ENCODE measurements at regions not wholly inside any gene's neighbourhood (a gene's known extent, or its start where the extent isn't known, plus 50 kb on each side); places are given as distances from the start of the nearest gene placed in this dataset.

DNA sequence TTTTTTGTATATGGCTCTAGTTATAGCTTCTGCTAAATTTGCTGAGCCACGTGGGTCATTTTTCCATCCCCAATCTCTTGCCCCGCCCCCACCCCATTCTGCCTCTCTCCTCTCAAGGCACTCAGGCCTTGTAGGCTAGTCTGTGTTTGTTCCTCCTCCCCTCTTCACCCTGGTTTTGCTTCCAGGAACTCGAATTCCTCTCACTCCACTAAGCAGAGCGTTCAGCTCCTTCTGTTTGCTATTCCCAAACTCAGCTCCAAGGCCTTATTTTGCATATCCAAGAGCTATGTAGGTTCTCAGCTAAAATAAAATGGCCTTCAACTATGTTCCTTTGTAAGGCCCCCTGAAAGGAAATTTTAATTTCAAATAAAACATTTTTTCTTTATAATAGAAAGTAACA is 1293.7 kb downstream of the EPHA7 start:
- Histone ChIP-seq H3T11ph (ENCODE audit: low read length) (no peak overlapping the region), H4K20me1 (ENCODE audit: control insufficient read depth, insufficient read depth, insufficient read length) (no peaks in the 10 kb centered on the region), H3K4me2 (ENCODE audit: insufficient read depth, insufficient read length, low read length) (no peak overlapping the region), H4K91ac (ENCODE audit: insufficient read length, low read depth, low read length) (no peak overlapping the region), H3K4me1 (ENCODE audit: insufficient read depth, low read length) (peaks cover 7% of the 10 kb centered on the region; the same call in 1 of the 2 replicates), H4K5ac (ENCODE audit: insufficient read length, low read depth, low read length) (no peak overlapping the region), H2BK12ac (ENCODE audit: insufficient read length, low read depth, low read length) (no peak overlapping the region), H2AFZ (ENCODE audit: low read length) (no peak overlapping the region), H3K9me3 (ENCODE audit: control insufficient read depth, low read depth, low read length) (no peaks in the 10 kb centered on the region), H2BK120ac (ENCODE audit: low read depth, low read length, poor library complexity, severe bottlenecking) (no peak overlapping the region), H3K14ac (ENCODE audit: insufficient read depth, low read length) (no peak overlapping the region), H2BK20ac (ENCODE audit: low read depth, low read length, poor library complexity, severe bottlenecking) (no peak overlapping the region), H3K79me2 (ENCODE audit: insufficient read depth, low read length) (no peaks in the 10 kb centered on the region), H2BK15ac (ENCODE audit: low read depth, low read length) (no peak overlapping the region), H3K4ac (ENCODE audit: low read depth, low read length) (no peak overlapping the region), H3K56ac (ENCODE audit: insufficient read length, low read depth, low read length) (no peak overlapping the region), H3K27me3 (ENCODE audit: insufficient read depth, low read length) (no peaks in the 10 kb centered on the region), H4K8ac (replicated peaks; ENCODE audit: insufficient read length, low read depth, low read length) (no peak overlapping the region), H3K27ac (ENCODE audit: insufficient read length, low read depth, low read length) (no peak overlapping the region), H3K23me2 (ENCODE audit: insufficient read length, low read depth, low read length, poor library complexity, severe bottlenecking) (no peaks in the 10 kb centered on the region), H3K18ac (ENCODE audit: insufficient read length, low read depth, low read length) (no peak overlapping the region), H3K23ac (ENCODE audit: insufficient read length, low read depth, low read length) (no peak overlapping the region), H3K9ac (ENCODE audit: extremely low read depth, insufficient read length, low read length) (no peak overlapping the region), H2AK5ac (ENCODE audit: insufficient read length, low read length) (no peak overlapping the region), H3K79me1 (ENCODE audit: insufficient read depth, low read depth, low read length, poor library complexity, severe bottlenecking) (no peaks in the 10 kb centered on the region), H2BK5ac (ENCODE audit: insufficient read length, low read length) (no peak overlapping the region)
- Mint-ChIP-seq H3K27ac (no peak overlapping the region), H3K4me3 (no peak overlapping the region), H3K9me3 (no peaks in the 10 kb centered on the region), H3K4me1 (peaks cover 2 to 10% of the 10 kb centered on the region in 2 experiments), H3K27me3 (ENCODE audit: low read depth) (peaks cover 6% of the 10 kb centered on the region; the same call in 1 of the 2 replicates), H3K36me3 (ENCODE audit: insufficient read depth in 1 of 3, low read depth in 3 of 3) (no peaks in the 10 kb centered on the region)
- no peak for DNase-seq
- TF ChIP-seq, protein P1, sequence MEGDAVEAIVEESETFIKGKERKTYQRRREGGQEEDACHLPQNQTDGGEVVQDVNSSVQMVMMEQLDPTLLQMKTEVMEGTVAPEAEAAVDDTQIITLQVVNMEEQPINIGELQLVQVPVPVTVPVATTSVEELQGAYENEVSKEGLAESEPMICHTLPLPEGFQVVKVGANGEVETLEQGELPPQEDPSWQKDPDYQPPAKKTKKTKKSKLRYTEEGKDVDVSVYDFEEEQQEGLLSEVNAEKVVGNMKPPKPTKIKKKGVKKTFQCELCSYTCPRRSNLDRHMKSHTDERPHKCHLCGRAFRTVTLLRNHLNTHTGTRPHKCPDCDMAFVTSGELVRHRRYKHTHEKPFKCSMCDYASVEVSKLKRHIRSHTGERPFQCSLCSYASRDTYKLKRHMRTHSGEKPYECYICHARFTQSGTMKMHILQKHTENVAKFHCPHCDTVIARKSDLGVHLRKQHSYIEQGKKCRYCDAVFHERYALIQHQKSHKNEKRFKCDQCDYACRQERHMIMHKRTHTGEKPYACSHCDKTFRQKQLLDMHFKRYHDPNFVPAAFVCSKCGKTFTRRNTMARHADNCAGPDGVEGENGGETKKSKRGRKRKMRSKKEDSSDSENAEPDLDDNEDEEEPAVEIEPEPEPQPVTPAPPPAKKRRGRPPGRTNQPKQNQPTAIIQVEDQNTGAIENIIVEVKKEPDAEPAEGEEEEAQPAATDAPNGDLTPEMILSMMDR (conservative IDR thresholded peaks at IDR 0.05) = no peak
- WGBS (ENCODE audit: extremely low coverage, insufficient read length, low lambda C conversion rate) = no CpG with 5 or more reads among the region's 4 CpGs

Data from H9 (cell line).